HCT116 (cell line): ENCODE measurements at regions not wholly inside any gene's neighbourhood (a gene's known extent, or its start where the extent isn't known, plus 50 kb on each side); places are given as distances from the start of the nearest gene placed in this dataset.

Experiments used
- ATAC-seq: fragments of 200-7000 bp; cut with Tn5 transposase; 2 replicates; pipeline ENCODE4 v1.9.1; 2020; ENCODE audit warnings: mild to moderate bottlenecking, moderate library complexity
- BruUV-seq: library from RNA; stranded (reverse); fragments of 400-500 nt; replicated peaks from 2 replicates; lab custom pipeline; 2021; lab: Mats Ljungman, UMichigan
- CTCF ChIA-PET: fragments of 300-600 bp; sonication (Branson Sonifier 250); formaldehyde crosslinking; loops from one replicate; lab custom pipeline; 2021; ENCODE audit warnings: antibody characterized with exemption; lab: Charles Lee
- POLR2A ChIA-PET: fragments of 300-600, 350-600 bp; sonication (Branson Sonifier 250); formaldehyde crosslinking; loops from one replicate; lab custom pipeline; 2021; ENCODE audit warnings: antibody characterized with exemption; lab: Charles Lee
- RAD21 ChIA-PET, 2 experiments: fragments of 300-600 bp; sonication (Branson Sonifier 250); formaldehyde crosslinking; loops; one replicate each; lab custom pipeline; 2023; ENCODE audit warnings: low total read pairs in 2 of 2; ENCODE audit not compliant: uncharacterized antibody in 2 of 2, unreplicated experiment in 2 of 2, low non-redundant PET in 1 of 2; lab: Charles Lee
- DNase-seq: peaks from one replicate; pipeline ENCODE4 v3.0.0-alpha.2; 2010; ENCODE audit warnings: low read depth, low spot score
- H2AFZ ChIP-seq: fragments of 200-600 bp; shearing (Covaris generic), sonication (generic); 2 replicates; pipeline ENCODE4 v1.6.1; 2017; ENCODE audit warnings: low read depth, mixed run types, mixed read lengths, antibody characterized with exemption, low read length; ENCODE audit not compliant: poor library complexity, severe bottlenecking
- H3K27ac ChIP-seq: 2 replicates; pipeline ENCODE4 v1.5.1; 2012; ENCODE audit warnings: low read depth, low read length
- H3K27me3 ChIP-seq: fragments of 200-600 bp; sonication (generic); 2 replicates; pipeline ENCODE4 v1.6.1; 2016; ENCODE audit warnings: mixed run types, low read length, mixed read lengths; ENCODE audit not compliant: insufficient read depth
- H3K36me3 ChIP-seq, 2 experiments: fragments of 200-500 bp in 1 of 2; fragments of 200-600 bp in 1 of 2; sonication (Bioruptor generic) in 1 of 2; sonication (generic) in 1 of 2; 2 replicates each; pipeline versions ENCODE4 v1.5.1 to v1.6.1; 2014 to 2016; ENCODE audit warnings: low read length in 2 of 2, inconsistent platforms in 1 of 2, mixed read lengths in 1 of 2, mixed run types in 1 of 2; ENCODE audit not compliant: insufficient read depth in 2 of 2, control insufficient read depth in 1 of 2
- H3K4me1 ChIP-seq, 2 experiments: fragments of 200-600 bp in 1 of 2; sonication (generic) in 1 of 2; 2 replicates each; pipeline versions ENCODE4 v1.5.1 to v1.6.1; 2012 to 2017; ENCODE audit warnings: low read length in 2 of 2, inconsistent platforms in 1 of 2, mild to moderate bottlenecking in 1 of 2, mixed read lengths in 1 of 2, mixed run types in 1 of 2, moderate library complexity in 1 of 2; ENCODE audit not compliant: insufficient read depth in 2 of 2, control insufficient read depth in 1 of 2
- H3K4me2 ChIP-seq: fragments of 200-600 bp; sonication (generic); 2 replicates; pipeline ENCODE4 v1.6.1; 2017; ENCODE audit warnings: mixed run types, low read length, mixed read lengths
- H3K4me3 ChIP-seq, 2 experiments: fragments of 200-600 bp in 1 of 2; sonication (generic) in 1 of 2; replicated peaks in 1 of 2; 2 replicates each; pipeline ENCODE4 v1.5.1; 2011 to 2016; ENCODE audit warnings: low read length in 2 of 2, control low read depth in 1 of 2, low read depth in 1 of 2, mild to moderate bottlenecking in 1 of 2, mixed read lengths in 1 of 2, mixed run types in 1 of 2
- H3K79me2 ChIP-seq: fragments of 200-600 bp; sonication (generic); 2 replicates; pipeline ENCODE4 v1.6.1; 2017; ENCODE audit warnings: mild to moderate bottlenecking, mixed run types, low read length, moderate library complexity, mixed read lengths; ENCODE audit not compliant: insufficient read depth
- H3K9ac ChIP-seq: fragments of 200-600 bp; sonication (generic); 2 replicates; pipeline ENCODE4 v1.6.1; 2016; ENCODE audit warnings: low read length, mixed read lengths
- H3K9me2 ChIP-seq: fragments of 200-600 bp; sonication (generic), shearing (Covaris generic); 2 replicates; pipeline ENCODE4 v1.6.1; 2017; ENCODE audit warnings: mixed run types, mild to moderate bottlenecking, moderate library complexity; ENCODE audit not compliant: insufficient read depth
- H3K9me3 ChIP-seq, 2 experiments: fragments of 200-500 bp in 1 of 2; fragments of 200-600 bp in 1 of 2; sonication (Bioruptor generic) in 1 of 2; sonication (generic) in 1 of 2; 2 replicates each; pipeline ENCODE4 v1.6.1; 2014 to 2017; ENCODE audit warnings: low read length in 2 of 2, mixed read lengths in 2 of 2, inconsistent platforms in 1 of 2, low read depth in 1 of 2, mild to moderate bottlenecking in 1 of 2, mixed run types in 1 of 2, moderate library complexity in 1 of 2; ENCODE audit not compliant: control insufficient read depth in 1 of 2, insufficient read depth in 1 of 2
- H4K20me1 ChIP-seq: fragments of 200-600 bp; sonication (generic), shearing (Covaris generic); 2 replicates; pipeline ENCODE4 v1.6.1; 2017; ENCODE audit warnings: mixed run types, mild to moderate bottlenecking, moderate library complexity; ENCODE audit not compliant: insufficient read depth
- CBX3 ChIP-seq: IDR thresholded peaks from 2 replicates; pipeline ENCODE4 v1.6.1; 2012; ENCODE audit warnings: low read depth
- CEBPB ChIP-seq: IDR thresholded peaks from 2 replicates; pipeline ENCODE4 v1.6.1; 2012; ENCODE audit warnings: low read depth
- EZH2phosphoT487 ChIP-seq: fragments of 200-600 bp; IDR thresholded peaks from 2 replicates; pipeline ENCODE4 v1.6.1; 2018; ENCODE audit warnings: antibody characterized with exemption, borderline replicate concordance
- FOSL1 ChIP-seq: IDR thresholded peaks from 2 replicates; pipeline ENCODE4 v1.6.1; 2012; ENCODE audit warnings: low read depth
- JUND ChIP-seq: IDR thresholded peaks from 2 replicates; pipeline ENCODE4 v1.6.1; 2012
- POLR2AphosphoS5 ChIP-seq: IDR thresholded peaks from 2 replicates; pipeline ENCODE4 v1.6.1; 2011; ENCODE audit warnings: mild to moderate bottlenecking, low read depth, low read length, moderate library complexity
- SIN3A ChIP-seq: IDR thresholded peaks from 2 replicates; pipeline ENCODE4 v1.6.1; 2012; ENCODE audit warnings: low read depth
- TCF7L2 ChIP-seq: IDR thresholded peaks from 2 replicates; pipeline ENCODE4 v1.7.0; 2011; ENCODE audit warnings: borderline replicate concordance, inconsistent platforms; ENCODE audit not compliant: insufficient read depth, insufficient read length; ENCODE audit errors: extremely low read depth
- intact Hi-C: fragments of 100-400 bp; cut with micrococcal nuclease; formaldehyde crosslinking; loops from 2 replicates; pipeline ENCODE4 v1.10.0; 2022
- TF ChIP-seq, protein P1 (sequence below): IDR thresholded peaks from 2 replicates; pipeline ENCODE4 v1.6.1; 2012

DNA sequence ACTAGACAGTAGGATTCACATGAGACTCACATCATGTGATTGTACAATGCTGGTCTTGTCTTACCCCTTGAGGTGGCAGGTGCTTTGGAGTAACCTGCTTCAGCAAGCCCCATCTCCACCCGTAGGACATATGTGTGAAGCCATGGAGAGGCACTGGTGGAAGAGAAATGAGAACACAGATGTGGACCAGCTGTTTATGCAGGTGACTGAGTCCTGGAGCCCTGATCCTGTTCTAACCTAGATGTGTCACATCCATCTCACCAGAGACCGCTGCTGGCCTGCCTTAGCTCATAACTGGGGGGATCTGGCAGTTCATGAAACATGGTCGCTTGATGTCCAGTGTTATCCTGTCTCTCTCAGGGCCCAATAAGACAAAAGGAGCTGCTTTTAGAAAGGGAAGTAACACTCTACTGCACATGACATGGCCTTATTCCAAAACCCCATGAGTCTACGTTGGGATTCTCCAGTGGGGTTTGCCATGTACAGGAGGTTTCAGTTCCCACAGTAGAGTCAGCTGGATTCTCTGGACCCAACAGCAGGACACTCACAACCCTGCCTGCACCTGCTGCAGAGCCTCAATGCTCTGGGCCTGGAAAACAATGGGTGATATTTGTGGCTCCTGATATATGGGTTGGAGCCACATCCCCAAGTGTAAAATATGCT is 62.0 kb downstream of the GGTLC2 start:
- H3K9me3 ChIP-seq = no peaks in the 10 kb centered on the region
- ATAC-seq (no peak), DNase-seq (no peak)
- H3K27me3 ChIP-seq = no peaks in the 10 kb centered on the region
- H3K27ac ChIP-seq = no peak overlapping the region
- intact Hi-C loops = no loop called here
- no peak overlapping the region for H2AFZ ChIP-seq
- H4K20me1 ChIP-seq = no peaks in the 10 kb centered on the region
- H3K4me3 ChIP-seq = no peak overlapping the region
- no peaks in the 10 kb centered on the region for H3K79me2 ChIP-seq
- H3K4me2 ChIP-seq = no peak overlapping the region
- H3K9ac ChIP-seq = no peak overlapping the region
- ChIA-PET POLR2A (no interaction called here), RAD21 (interaction anchor here in 1 of 2 experiments (0.7 kb wide), 1 partner anchor 64 kb away, joined by 3 read pairs; no protein-coding TSS in a partner anchor), CTCF (interaction anchor here (1.0 to 1.7 kb wide), 5 partner anchors 13 to 242 kb away, joined by 3 to 5 read pairs (median 4); no protein-coding TSS in a partner anchor)
- no peaks in the 10 kb centered on the region for H3K4me1 ChIP-seq
- no TSS peak for BruUV-seq
- no peaks in the 10 kb centered on the region for H3K9me2 ChIP-seq
- H3K36me3 ChIP-seq = no peaks in the 10 kb centered on the region
- TF ChIP-seq, protein P1, sequence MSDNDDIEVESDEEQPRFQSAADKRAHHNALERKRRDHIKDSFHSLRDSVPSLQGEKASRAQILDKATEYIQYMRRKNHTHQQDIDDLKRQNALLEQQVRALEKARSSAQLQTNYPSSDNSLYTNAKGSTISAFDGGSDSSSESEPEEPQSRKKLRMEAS = no peak
- TF ChIP-seq FOSL1 (no peak), POLR2AphosphoS5 (no peak), EZH2phosphoT487 (no peak), SIN3A (no peak), CBX3 (no peak), TCF7L2 (no peak), JUND (no peak), CEBPB (no peak)
